A549 (cell line): ENCODE measurements at regions not wholly inside any gene's neighbourhood (a gene's known extent, or its start where the extent isn't known, plus 50 kb on each side); places are given as distances from the start of the nearest gene placed in this dataset.

Experiments used
- ATAC-seq, 2 experiments: fragments of 200-7000 bp in 1 of 2; fragments of >200 bp in 1 of 2; cut with Nextera tagmentation in 1 of 2; cut with Tn5 transposase in 1 of 2; 3 replicates each; pipeline versions ENCODE4 v1.8.0 to v1.9.1; 2018 to 2020; ENCODE audit warnings: mild to moderate bottlenecking in 1 of 2, moderate library complexity in 1 of 2
- CTCF ChIA-PET: fragments of 300-600 bp; sonication (Branson Sonifier 250); formaldehyde crosslinking; extraction: SDS; loops from one replicate; lab custom pipeline; 2021; ENCODE audit warnings: antibody characterized with exemption, inconsistent platforms; lab: Yijun Ruan, JAX
- POLR2A ChIA-PET: fragments of 350-600 bp; formaldehyde crosslinking; extraction: SDS; loops from one replicate; lab custom pipeline; 2021; ENCODE audit warnings: antibody characterized with exemption, inconsistent platforms; lab: Yijun Ruan, JAX
- DNase-seq, 2 experiments: peaks; one replicate each; pipeline versions ENCODE4 v3.0.0 to v3.0.0-alpha.2; 2011 to 2016; ENCODE audit warnings: low read depth in 1 of 2, low spot score in 1 of 2
- FAIRE-seq: peaks from 2 replicates; lab custom pipeline; 2011; peaks lifted over from hg19 to GRCh38; lab: Jason Lieb, UNC
- H3K27ac ChIP-seq, 2 experiments: fragments of >200 bp; sonication (Bioruptor Twin); formaldehyde crosslinking; 3 replicates each; pipeline ENCODE4 v1.5.1; 2016 to 2017
- H3K4me1 ChIP-seq: fragments of >200 bp; sonication (Bioruptor Twin); formaldehyde crosslinking; 3 replicates; pipeline ENCODE4 v1.6.1; 2016
- H3K4me2 ChIP-seq: fragments of >200 bp; sonication (Bioruptor Twin); formaldehyde crosslinking; 3 replicates; pipeline ENCODE4 v1.6.1; 2016
- H3K4me3 ChIP-seq: fragments of >200 bp; sonication (Bioruptor Twin); formaldehyde crosslinking; 3 replicates; pipeline ENCODE4 v1.5.1; 2016
- H3K9me3 ChIP-seq: fragments of >200 bp; sonication (Bioruptor Twin); formaldehyde crosslinking; 3 replicates; pipeline ENCODE4 v1.6.1; 2016
- BHLHE40 ChIP-seq: IDR thresholded peaks from 2 replicates; pipeline ENCODE4 v1.6.1; 2012; ENCODE audit warnings: low read depth, low read length, inconsistent platforms
- CBX8 ChIP-seq: fragments of 200-600 bp; sonication (generic); IDR thresholded peaks from 2 replicates; pipeline ENCODE4 v1.6.1; 2016
- CHD4 ChIP-seq: fragments of 200-600 bp; sonication (generic); IDR thresholded peaks from 2 replicates; pipeline ENCODE4 v1.6.1; 2016; ENCODE audit warnings: antibody characterized with exemption, mild to moderate bottlenecking, borderline replicate concordance
- GATA3 ChIP-seq: IDR thresholded peaks from 2 replicates; pipeline ENCODE4 v1.6.1; 2012; ENCODE audit warnings: borderline replicate concordance
- HOXB13 ChIP-seq: fragments of 250-450 bp; sonication (Bioruptor Pico); IDR thresholded peaks from 2 replicates; pipeline ENCODE4 v1.5.0; 2020; ENCODE audit warnings: low read depth, mild to moderate bottlenecking, moderate library complexity
- HOXB5 ChIP-seq: fragments of 250-450 bp; sonication (Bioruptor Pico); IDR thresholded peaks from 2 replicates; pipeline ENCODE4 v1.5.0; 2020; ENCODE audit warnings: mild to moderate bottlenecking, moderate library complexity
- MAFK ChIP-seq: fragments of 450-650 bp; IDR thresholded peaks from 2 replicates; pipeline ENCODE4 v1.6.1; 2014; ENCODE audit not compliant: partially characterized antibody
- MAZ ChIP-seq: fragments of 150-350 bp; IDR thresholded peaks from 2 replicates; pipeline ENCODE4 v1.6.1; 2014; ENCODE audit warnings: antibody characterized with exemption, low read depth, low read length, borderline replicate concordance
- NFE2L2 ChIP-seq: fragments of 150-350 bp; conservative IDR thresholded peaks from 2 replicates; pipeline ENCODE4 v1.6.1; 2014; ENCODE audit warnings: low read length
- NR3C1 ChIP-seq: fragments of >200 bp; sonication (Bioruptor Twin); formaldehyde crosslinking; IDR thresholded peaks from 3 replicates; pipeline ENCODE4 v1.6.1; 2017
- PHF8 ChIP-seq: fragments of 200-600 bp; sonication (generic); IDR thresholded peaks from 2 replicates; pipeline ENCODE4 v1.6.1; 2016; ENCODE audit warnings: low read depth, mild to moderate bottlenecking, antibody characterized with exemption, moderate library complexity, borderline replicate concordance
- POLR2A ChIP-seq: IDR thresholded peaks from 2 replicates; pipeline ENCODE4 v1.6.1; 2012; ENCODE audit warnings: mild to moderate bottlenecking, low read length
- POLR2AphosphoS2 ChIP-seq: conservative IDR thresholded peaks from 2 replicates; pipeline ENCODE4 v1.6.1; 2012; ENCODE audit warnings: low read length, improper control_type of control experiment, inconsistent platforms
- RCOR1 ChIP-seq: fragments of 150-350 bp; IDR thresholded peaks from 2 replicates; pipeline ENCODE4 v1.6.1; 2014; ENCODE audit warnings: antibody characterized with exemption, low read length, low read depth
- SMC3 ChIP-seq: fragments of >200 bp; sonication (Bioruptor Twin); formaldehyde crosslinking; IDR thresholded peaks from 3 replicates; pipeline ENCODE4 v1.6.1; 2018; ENCODE audit warnings: inconsistent platforms
- TFCP2L1 ChIP-seq: fragments of 250-450 bp; sonication (Bioruptor Pico); IDR thresholded peaks from 2 replicates; pipeline ENCODE4 v1.5.0; 2021; ENCODE audit warnings: mild to moderate bottlenecking
- TP53 ChIP-seq: fragments of 250-450 bp; sonication (Bioruptor Pico); IDR thresholded peaks from 2 replicates; pipeline ENCODE4 v1.5.0; 2021; ENCODE audit warnings: mild to moderate bottlenecking, moderate library complexity
- ZC3H11A ChIP-seq: fragments of 450-650 bp; IDR thresholded peaks from 2 replicates; pipeline ENCODE4 v1.6.1; 2014; ENCODE audit warnings: antibody characterized with exemption, mild to moderate bottlenecking
- ZFP36 ChIP-seq: fragments of 450-650 bp; IDR thresholded peaks from 2 replicates; pipeline ENCODE4 v1.6.1; 2014; ENCODE audit warnings: borderline replicate concordance; ENCODE audit not compliant: partially characterized antibody
- ZSCAN20 ChIP-seq: fragments of 250-450 bp; sonication (Bioruptor Pico); IDR thresholded peaks from 2 replicates; pipeline ENCODE4 v1.8.0; 2022; ENCODE audit warnings: mild to moderate bottlenecking, moderate library complexity
- WGBS: methylation state at CpG from one replicate; pipeline ENCODE4 v1.1.6; 2017; ENCODE audit errors: missing lambda C conversion rate; 5-methylcytosine and 5-hydroxymethylcytosine counted together
- TF ChIP-seq, protein P1 (sequence below): IDR thresholded peaks from 2 replicates; pipeline ENCODE4 v1.6.1; 2012; ENCODE audit warnings: low read depth, borderline replicate concordance
- TF ChIP-seq, protein P2 (sequence below): fragments of 450-650 bp; IDR thresholded peaks from 2 replicates; pipeline ENCODE4 v1.6.1; 2014; ENCODE audit warnings: antibody characterized with exemption
- TF ChIP-seq, protein P3 (sequence below): fragments of >200 bp; sonication (Bioruptor Twin); formaldehyde crosslinking; IDR thresholded peaks from 2 replicates; pipeline ENCODE4 v1.6.1; 2016
- TF ChIP-seq, protein P4 (sequence below): IDR thresholded peaks from 2 replicates; pipeline ENCODE4 v1.6.1; 2012
- TF ChIP-seq, protein P5 (sequence below): fragments of 250-450 bp; sonication (Bioruptor Pico); IDR thresholded peaks from 2 replicates; pipeline ENCODE4 v1.5.0; 2020; ENCODE audit warnings: low read depth, mild to moderate bottlenecking, moderate library complexity
- TF ChIP-seq, protein P6 (sequence below): IDR thresholded peaks from 2 replicates; pipeline ENCODE4 v1.6.1; 2012
- TF ChIP-seq, protein P7 (sequence below): fragments of 150-350 bp; IDR thresholded peaks from 2 replicates; pipeline ENCODE4 v1.6.1; 2014; ENCODE audit warnings: low read depth, mild to moderate bottlenecking, low read length

DNA sequence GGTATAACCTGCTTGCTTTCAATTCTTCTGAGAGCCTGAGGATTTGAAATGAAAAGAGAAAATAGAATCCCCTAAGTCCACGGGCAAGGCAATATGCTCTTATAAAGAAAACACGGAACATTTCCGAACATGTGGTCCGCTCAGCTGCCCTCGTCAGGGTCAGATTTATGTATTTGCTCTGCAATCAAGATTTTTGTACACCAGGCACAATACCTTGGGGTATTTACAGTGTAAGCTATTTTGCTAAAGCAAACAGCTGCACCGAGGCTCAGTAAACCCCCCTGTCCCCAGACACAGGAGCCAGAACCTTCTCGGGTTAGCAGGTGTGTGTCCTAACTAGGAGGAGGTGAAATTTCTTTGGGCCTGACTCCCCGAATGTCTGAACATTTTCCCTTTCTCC is 155.8 kb upstream of the LRIG1 start:
- WGBS = 67% methylated on average over 8 of the region's 8 CpGs
- POLR2A ChIA-PET = no interaction called here
- no peaks in the 10 kb centered on the region for H3K9me3 ChIP-seq
- FAIRE-seq (no peak), ATAC-seq (no peak), DNase-seq (no peak)
- H3K4me2 ChIP-seq = no peak overlapping the region
- H3K27ac ChIP-seq = no peak overlapping the region
- CTCF ChIA-PET = no interaction called here
- H3K4me3 ChIP-seq = no peak overlapping the region
- H3K4me1 ChIP-seq = no peaks in the 10 kb centered on the region
- no peak for TF ChIP-seq NFE2L2
- TF ChIP-seq RCOR1 = no peak
- no peak for TF ChIP-seq PHF8
- no peak for TF ChIP-seq CBX8
- TF ChIP-seq BHLHE40 = no peak
- TF ChIP-seq, protein P1, sequence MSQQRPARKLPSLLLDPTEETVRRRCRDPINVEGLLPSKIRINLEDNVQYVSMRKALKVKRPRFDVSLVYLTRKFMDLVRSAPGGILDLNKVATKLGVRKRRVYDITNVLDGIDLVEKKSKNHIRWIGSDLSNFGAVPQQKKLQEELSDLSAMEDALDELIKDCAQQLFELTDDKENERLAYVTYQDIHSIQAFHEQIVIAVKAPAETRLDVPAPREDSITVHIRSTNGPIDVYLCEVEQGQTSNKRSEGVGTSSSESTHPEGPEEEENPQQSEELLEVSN = no peak
- TF ChIP-seq ZSCAN20 (CRISPR knock-in tag) = no peak
- TF ChIP-seq NR3C1 = no peak
- TF ChIP-seq SMC3 = no peak
- TF ChIP-seq MAFK = no peak
- TF ChIP-seq GATA3 = no peak
- no peak for TF ChIP-seq ZFP36
- no peak for TF ChIP-seq CHD4
- no peak for TF ChIP-seq HOXB13
- TF ChIP-seq, protein P2, sequence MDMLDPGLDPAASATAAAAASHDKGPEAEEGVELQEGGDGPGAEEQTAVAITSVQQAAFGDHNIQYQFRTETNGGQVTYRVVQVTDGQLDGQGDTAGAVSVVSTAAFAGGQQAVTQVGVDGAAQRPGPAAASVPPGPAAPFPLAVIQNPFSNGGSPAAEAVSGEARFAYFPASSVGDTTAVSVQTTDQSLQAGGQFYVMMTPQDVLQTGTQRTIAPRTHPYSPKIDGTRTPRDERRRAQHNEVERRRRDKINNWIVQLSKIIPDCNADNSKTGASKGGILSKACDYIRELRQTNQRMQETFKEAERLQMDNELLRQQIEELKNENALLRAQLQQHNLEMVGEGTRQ = no peak
- no peak for TF ChIP-seq TP53 (CRISPR knock-in tag)
- TF ChIP-seq, protein P3, sequence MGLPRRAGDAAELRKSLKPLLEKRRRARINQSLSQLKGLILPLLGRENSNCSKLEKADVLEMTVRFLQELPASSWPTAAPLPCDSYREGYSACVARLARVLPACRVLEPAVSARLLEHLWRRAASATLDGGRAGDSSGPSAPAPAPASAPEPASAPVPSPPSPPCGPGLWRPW = no peak
- TF ChIP-seq, protein P4, sequence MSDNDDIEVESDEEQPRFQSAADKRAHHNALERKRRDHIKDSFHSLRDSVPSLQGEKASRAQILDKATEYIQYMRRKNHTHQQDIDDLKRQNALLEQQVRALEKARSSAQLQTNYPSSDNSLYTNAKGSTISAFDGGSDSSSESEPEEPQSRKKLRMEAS = no peak
- TF ChIP-seq, protein P5, sequence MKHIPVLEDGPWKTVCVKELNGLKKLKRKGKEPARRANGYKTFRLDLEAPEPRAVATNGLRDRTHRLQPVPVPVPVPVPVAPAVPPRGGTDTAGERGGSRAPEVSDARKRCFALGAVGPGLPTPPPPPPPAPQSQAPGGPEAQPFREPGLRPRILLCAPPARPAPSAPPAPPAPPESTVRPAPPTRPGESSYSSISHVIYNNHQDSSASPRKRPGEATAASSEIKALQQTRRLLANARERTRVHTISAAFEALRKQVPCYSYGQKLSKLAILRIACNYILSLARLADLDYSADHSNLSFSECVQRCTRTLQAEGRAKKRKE (CRISPR knock-in tag) = no peak
- no peak for TF ChIP-seq HOXB5 (CRISPR knock-in tag)

DNA sequence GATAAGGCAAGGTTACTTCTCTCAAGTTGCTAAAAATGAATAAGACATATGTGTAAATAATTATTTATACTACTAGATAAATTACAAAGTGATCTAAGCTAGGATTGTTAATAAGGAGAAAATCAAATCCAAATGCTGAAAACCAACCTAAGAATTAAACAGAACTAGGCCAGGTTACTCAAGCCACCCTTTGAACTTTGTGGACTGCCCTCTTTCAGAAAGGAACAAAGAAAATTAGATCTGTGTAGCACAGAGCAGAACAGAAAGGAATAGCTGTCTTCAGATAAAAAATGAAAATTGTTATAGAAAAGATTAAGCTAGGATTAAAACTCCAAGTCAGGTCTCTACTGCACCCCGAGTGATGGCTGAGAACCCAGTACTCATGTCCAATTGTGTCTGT is 158.2 kb upstream of the LRIG1 start:
- no peak for DNase-seq
- H3K4me2 ChIP-seq = no peak overlapping the region
- no peak for ATAC-seq
- 86% methylated on average over 1 of the region's 1 CpG for WGBS
- H3K4me1 ChIP-seq = no peaks in the 10 kb centered on the region
- no peaks in the 10 kb centered on the region for H3K9me3 ChIP-seq
- TF ChIP-seq, protein P6, sequence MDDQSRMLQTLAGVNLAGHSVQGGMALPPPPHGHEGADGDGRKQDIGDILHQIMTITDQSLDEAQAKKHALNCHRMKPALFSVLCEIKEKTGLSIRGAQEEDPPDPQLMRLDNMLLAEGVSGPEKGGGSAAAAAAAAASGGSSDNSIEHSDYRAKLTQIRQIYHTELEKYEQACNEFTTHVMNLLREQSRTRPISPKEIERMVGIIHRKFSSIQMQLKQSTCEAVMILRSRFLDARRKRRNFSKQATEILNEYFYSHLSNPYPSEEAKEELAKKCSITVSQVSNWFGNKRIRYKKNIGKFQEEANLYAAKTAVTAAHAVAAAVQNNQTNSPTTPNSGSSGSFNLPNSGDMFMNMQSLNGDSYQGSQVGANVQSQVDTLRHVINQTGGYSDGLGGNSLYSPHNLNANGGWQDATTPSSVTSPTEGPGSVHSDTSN = no peak
- TF ChIP-seq POLR2A = no peak
- TF ChIP-seq NR3C1 = no peak
- TF ChIP-seq BHLHE40 = no peak
- no peak for TF ChIP-seq CBX8
- no peak for TF ChIP-seq POLR2AphosphoS2
- TF ChIP-seq TP53 (CRISPR knock-in tag) = no peak
- no peak for TF ChIP-seq TFCP2L1
- TF ChIP-seq, protein P7, sequence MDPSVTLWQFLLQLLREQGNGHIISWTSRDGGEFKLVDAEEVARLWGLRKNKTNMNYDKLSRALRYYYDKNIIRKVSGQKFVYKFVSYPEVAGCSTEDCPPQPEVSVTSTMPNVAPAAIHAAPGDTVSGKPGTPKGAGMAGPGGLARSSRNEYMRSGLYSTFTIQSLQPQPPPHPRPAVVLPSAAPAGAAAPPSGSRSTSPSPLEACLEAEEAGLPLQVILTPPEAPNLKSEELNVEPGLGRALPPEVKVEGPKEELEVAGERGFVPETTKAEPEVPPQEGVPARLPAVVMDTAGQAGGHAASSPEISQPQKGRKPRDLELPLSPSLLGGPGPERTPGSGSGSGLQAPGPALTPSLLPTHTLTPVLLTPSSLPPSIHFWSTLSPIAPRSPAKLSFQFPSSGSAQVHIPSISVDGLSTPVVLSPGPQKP = no peak
- TF ChIP-seq ZC3H11A = no peak
- TF ChIP-seq SMC3 = no peak
- no peak for TF ChIP-seq RCOR1
- no peak for TF ChIP-seq MAZ
- CTCF ChIA-PET = interaction anchor here (1.0 kb wide), 1 partner anchor 20 kb away, joined by 3 read pairs; no protein-coding TSS in a partner anchor
- H3K4me3 ChIP-seq = no peak overlapping the region
- FAIRE-seq = no peak
- POLR2A ChIA-PET = no interaction called here
- no peak overlapping the region for H3K27ac ChIP-seq
